Fibroblast of the aortic adventitia (primary cell): ENCODE measurements at regions not wholly inside any gene's neighbourhood (a gene's known extent, or its start where the extent isn't known, plus 50 kb on each side); places are given as distances from the start of the nearest gene placed in this dataset.

Source experiments
- DNase-seq: peaks from one replicate; pipeline ENCODE4 v3.0.0-alpha.2; 2010; ENCODE audit warnings: low read depth
- H3K4me3 ChIP-seq: 2 replicates; pipeline ENCODE4 v1.5.1; 2011; ENCODE audit warnings: low read depth, mild to moderate bottlenecking, control low read depth, low read length, moderate library complexity
- TF ChIP-seq, protein P1 (sequence below): IDR thresholded peaks from 2 replicates; pipeline ENCODE4 v1.5.1; 2011; ENCODE audit warnings: mild to moderate bottlenecking, low read length, control low read depth, inconsistent platforms; ENCODE audit not compliant: insufficient read depth

DNA sequence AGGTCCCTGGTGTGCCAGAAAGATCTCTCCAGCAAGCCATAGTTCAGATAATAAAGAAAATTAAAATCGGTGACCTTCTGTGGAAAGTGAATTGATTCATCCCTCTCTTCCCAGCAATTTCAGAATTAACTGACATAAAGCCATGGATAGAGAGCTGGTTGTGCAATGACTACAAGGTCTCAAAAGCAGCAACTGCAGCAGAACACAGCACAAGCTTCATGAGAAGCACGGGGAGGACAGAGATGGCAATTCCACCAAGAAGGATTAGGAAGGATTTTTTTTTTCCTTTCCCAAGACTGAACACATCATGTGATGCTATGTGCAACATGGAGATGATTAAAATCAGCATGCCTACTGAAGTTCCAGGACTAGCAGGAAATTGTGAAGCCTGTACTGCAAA, 154.9 kb upstream of the PLEKHG7 start:
- H3K4me3 ChIP-seq: no peak overlapping the region
- no peak for DNase-seq
- TF ChIP-seq, protein P1, sequence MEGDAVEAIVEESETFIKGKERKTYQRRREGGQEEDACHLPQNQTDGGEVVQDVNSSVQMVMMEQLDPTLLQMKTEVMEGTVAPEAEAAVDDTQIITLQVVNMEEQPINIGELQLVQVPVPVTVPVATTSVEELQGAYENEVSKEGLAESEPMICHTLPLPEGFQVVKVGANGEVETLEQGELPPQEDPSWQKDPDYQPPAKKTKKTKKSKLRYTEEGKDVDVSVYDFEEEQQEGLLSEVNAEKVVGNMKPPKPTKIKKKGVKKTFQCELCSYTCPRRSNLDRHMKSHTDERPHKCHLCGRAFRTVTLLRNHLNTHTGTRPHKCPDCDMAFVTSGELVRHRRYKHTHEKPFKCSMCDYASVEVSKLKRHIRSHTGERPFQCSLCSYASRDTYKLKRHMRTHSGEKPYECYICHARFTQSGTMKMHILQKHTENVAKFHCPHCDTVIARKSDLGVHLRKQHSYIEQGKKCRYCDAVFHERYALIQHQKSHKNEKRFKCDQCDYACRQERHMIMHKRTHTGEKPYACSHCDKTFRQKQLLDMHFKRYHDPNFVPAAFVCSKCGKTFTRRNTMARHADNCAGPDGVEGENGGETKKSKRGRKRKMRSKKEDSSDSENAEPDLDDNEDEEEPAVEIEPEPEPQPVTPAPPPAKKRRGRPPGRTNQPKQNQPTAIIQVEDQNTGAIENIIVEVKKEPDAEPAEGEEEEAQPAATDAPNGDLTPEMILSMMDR: no peak

DNA sequence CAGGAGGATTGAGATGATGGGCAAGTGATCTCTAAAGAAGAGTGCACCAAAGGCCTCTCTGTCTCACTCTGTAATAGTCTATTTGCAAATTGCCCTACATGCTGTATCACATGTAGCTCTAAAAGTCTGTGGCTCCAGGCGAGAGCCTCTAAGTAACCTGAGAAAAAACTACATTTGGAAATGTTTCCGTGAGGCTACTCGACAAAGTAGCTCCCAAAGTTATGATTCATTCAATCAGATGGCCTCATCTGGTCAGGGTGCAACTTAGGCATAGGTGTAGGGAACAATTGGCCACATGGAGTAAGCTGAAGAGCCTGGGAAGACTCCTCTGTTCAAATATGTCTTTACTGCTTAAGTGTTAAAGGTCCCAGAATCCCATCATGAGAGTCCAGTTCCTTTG, 155.4 kb upstream of the PLEKHG7 start:
- no peak for DNase-seq
- no peak overlapping the region for H3K4me3 ChIP-seq
- TF ChIP-seq, protein P1: no peak

DNA sequence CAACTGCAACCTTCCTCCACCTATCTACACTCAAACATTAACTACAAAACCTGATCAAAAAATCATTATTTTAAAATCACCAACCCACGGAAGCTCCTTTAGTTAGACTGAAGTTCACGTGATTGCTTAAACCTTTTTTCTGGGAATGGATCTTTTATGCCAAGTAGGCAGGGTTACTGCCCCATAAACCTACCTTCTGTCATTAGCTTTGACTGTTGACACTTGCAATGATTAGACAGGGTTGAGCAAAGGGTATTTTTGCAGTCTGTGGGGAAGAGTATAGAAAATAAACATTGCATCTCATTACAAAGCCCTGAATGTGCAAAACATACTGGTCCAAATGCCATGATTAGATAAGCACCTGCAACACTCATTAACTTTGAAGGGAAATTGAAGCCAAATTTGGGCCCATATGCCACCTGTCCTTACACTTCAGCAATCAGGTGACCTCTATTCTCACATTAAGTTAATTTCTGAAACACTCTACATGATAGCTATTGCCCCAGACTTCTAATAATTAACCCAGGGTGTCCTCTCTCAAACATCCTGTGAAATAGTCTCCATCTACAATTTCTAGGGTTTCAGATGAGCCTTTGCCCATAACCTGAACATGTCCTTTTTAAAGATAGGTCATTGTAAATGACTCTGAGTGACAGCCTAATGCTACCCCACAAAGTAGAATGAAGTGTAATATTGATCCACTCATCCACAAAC, 156.0 kb upstream of the PLEKHG7 start:
- H3K4me3 ChIP-seq: no peak overlapping the region
- no peak for DNase-seq
- TF ChIP-seq, protein P1: no peak

DNA sequence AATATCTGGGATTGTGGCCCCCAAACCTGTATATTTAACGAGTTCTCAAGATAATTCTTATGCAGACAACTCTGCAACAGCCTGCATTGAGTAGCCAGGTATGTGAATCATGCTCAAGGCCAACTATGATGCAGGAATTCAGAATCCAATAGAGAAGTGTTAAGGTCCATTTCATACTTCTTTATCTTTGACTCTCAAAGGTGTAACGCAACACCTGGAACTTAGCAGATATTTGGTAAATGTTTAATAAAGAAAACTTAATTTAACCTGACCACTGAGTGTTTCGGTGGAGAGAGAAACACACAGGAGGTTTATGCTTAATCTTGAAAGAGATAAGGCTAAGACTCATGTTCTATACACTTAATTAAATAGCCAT, 156.5 kb upstream of the PLEKHG7 start:
- TF ChIP-seq, protein P1: no peak
- DNase-seq: no peak
- no peak overlapping the region for H3K4me3 ChIP-seq

DNA sequence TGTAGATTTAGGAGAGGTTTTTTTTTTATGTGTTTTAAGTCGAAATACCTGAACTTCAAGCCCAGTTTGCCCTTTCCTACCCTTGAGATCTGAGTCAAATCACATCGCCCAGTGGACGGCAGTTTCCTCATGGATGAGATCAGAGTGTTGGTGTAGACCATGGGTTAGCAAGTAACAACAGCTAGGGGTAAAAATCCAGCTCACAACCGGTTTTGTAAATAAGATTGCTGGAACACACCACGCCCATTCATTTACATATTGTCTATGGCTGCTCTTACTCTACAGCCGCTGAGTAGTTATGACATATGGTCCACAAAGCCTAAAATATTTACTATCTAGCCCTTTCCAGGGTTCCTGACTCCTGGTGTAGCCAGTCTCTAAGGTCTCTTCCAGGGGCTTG, 158.5 kb upstream of the PLEKHG7 start:
- H3K4me3 ChIP-seq: no peak overlapping the region
- DNase-seq: no peak
- TF ChIP-seq, protein P1: no peak

DNA sequence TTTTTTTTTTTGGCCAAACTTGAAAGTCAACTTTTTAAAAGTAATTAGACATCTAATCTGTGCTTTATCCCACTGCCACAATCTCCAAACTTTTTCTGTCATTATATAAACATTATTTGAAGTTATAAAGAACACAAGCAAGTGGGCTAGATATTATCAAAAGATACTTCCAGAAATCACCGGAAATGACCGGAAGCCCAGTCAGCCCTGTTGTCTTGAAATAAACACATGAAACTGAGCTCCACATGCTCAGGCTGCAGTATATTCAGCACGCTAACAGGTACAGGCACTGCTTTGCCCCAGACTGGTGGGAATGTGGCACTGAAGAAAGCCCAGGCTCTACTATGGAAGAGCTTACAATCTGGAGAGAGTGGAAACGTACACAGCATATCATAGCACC, 158.9 kb upstream of the PLEKHG7 start:
- DNase-seq: no peak
- TF ChIP-seq, protein P1: no peak
- no peak overlapping the region for H3K4me3 ChIP-seq

DNA sequence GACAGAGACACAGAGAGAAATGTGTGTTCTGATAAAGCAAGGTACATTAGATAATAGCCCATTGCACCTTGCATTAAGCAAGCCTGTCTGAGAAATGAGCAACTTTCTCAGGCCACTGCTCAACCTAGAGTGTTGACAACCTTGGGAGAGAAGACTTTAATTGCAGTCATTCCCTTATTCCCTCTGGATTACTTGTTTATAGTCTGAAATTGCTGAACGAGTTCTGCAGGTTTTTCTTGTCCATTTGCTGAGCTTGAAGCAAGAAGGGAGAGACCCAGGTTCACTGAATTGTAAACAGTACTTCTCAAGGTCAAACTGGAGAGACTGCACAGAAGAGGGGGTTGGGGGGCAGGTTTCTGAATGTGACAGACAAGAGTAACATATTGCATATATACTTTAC, 159.4 kb upstream of the PLEKHG7 start:
- TF ChIP-seq, protein P1: no peak
- no peak for DNase-seq
- no peak overlapping the region for H3K4me3 ChIP-seq
